HEK293T (cell line): ENCODE measurements at regions not wholly inside any gene's neighbourhood (a gene's known extent, or its start where the extent isn't known, plus 50 kb on each side); places are given as distances from the start of the nearest gene placed in this dataset.
"Not testable (repeated sequence)": the region's sequence is repeated elsewhere in the genome, so short reads cannot be mapped to it uniquely, and the experiment has no call there.

Experiments used
- CTCF ChIA-PET: fragments of 350-600 bp; formaldehyde crosslinking; extraction: SDS; loops from one replicate; lab custom pipeline; 2021; ENCODE audit warnings: antibody characterized with exemption, inconsistent platforms; lab: Yijun Ruan, JAX
- POLR2A ChIA-PET: fragments of 350-600 bp; formaldehyde crosslinking; extraction: SDS; loops from one replicate; lab custom pipeline; 2020; ENCODE audit warnings: antibody characterized with exemption, inconsistent platforms; lab: Yijun Ruan, JAX
- DNase-seq: peaks from one replicate; pipeline ENCODE4 v3.0.0; 2012; ENCODE audit warnings: mixed read lengths; ENCODE audit errors: extremely low spot score
- ARNT ChIP-seq: fragments of 450-650 bp; IDR thresholded peaks from 2 replicates; pipeline ENCODE4 v1.6.1; 2017; ENCODE audit warnings: mild to moderate bottlenecking
- BHLHE40 ChIP-seq: fragments of 450-650 bp; IDR thresholded peaks from 2 replicates; pipeline ENCODE4 v1.6.1; 2016; ENCODE audit warnings: mild to moderate bottlenecking, moderate library complexity, borderline replicate concordance
- CTBP1 ChIP-seq: fragments of 450-650 bp; IDR thresholded peaks from 2 replicates; pipeline ENCODE4 v1.6.1; 2016; ENCODE audit warnings: borderline replicate concordance
- ELF4 ChIP-seq: fragments of 450-650 bp; IDR thresholded peaks from 2 replicates; pipeline ENCODE4 v1.6.1; 2017; ENCODE audit warnings: antibody characterized with exemption
- FOXA1 ChIP-seq: fragments of 450-650 bp; IDR thresholded peaks from 2 replicates; pipeline ENCODE4 v1.6.1; 2016; ENCODE audit warnings: mild to moderate bottlenecking
- FOXK2 ChIP-seq: fragments of 450-650 bp; IDR thresholded peaks from 2 replicates; pipeline ENCODE4 v1.6.1; 2016; ENCODE audit warnings: mild to moderate bottlenecking
- FOXM1 ChIP-seq: fragments of 450-650 bp; IDR thresholded peaks from 2 replicates; pipeline ENCODE4 v1.6.1; 2017; ENCODE audit warnings: mild to moderate bottlenecking, borderline replicate concordance
- HDGF ChIP-seq: fragments of 450-650 bp; IDR thresholded peaks from 2 replicates; pipeline ENCODE4 v1.6.1; 2017; ENCODE audit warnings: antibody characterized with exemption, borderline replicate concordance
- L3MBTL2 ChIP-seq: fragments of 450-650 bp; conservative IDR thresholded peaks from 2 replicates; pipeline ENCODE4 v1.6.1; 2016; ENCODE audit warnings: mild to moderate bottlenecking
- LEF1 ChIP-seq: fragments of 450-650 bp; IDR thresholded peaks from 2 replicates; pipeline ENCODE4 v1.6.1; 2017; ENCODE audit warnings: mild to moderate bottlenecking, borderline replicate concordance
- NFRKB ChIP-seq: fragments of 450-650 bp; IDR thresholded peaks from 2 replicates; pipeline ENCODE4 v1.6.1; 2016; ENCODE audit warnings: mild to moderate bottlenecking, moderate library complexity
- SP1 ChIP-seq: fragments of 450-650 bp; IDR thresholded peaks from 2 replicates; pipeline ENCODE4 v1.6.1; 2017
- SUZ12 ChIP-seq: fragments of 450-650 bp; IDR thresholded peaks from 2 replicates; pipeline ENCODE4 v1.6.1; 2016; ENCODE audit warnings: mild to moderate bottlenecking
- TARDBP ChIP-seq: fragments of 450-650 bp; IDR thresholded peaks from 2 replicates; pipeline ENCODE4 v1.6.1; 2016
- ZNF384 ChIP-seq: fragments of 450-650 bp; IDR thresholded peaks from 2 replicates; pipeline ENCODE4 v1.6.1; 2016
- TF ChIP-seq, protein P1 (sequence below): fragments of 450-650 bp; IDR thresholded peaks from 2 replicates; pipeline ENCODE4 v1.6.1; 2016

DNA sequence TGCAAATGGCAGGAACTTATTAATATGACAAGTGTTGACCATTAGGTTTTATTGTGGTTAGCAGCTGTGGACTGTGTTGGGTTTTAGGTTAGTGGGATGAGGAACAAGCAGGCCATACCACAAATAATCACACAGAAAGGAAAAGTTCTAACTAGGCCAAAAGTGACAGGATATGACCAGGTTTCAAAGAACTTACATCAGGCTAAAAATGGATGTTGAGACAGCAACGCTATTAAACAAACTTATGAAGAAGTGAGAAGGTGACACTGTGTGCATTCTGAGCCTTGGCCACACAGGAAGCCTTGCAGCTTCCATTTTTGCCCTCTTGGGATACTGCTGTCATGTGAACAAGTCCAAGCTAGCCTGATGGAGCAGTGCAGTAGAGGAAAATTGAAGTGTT, 568.8 kb downstream of the HTR7 start:
- CTCF ChIA-PET, result interaction anchor here (1.0 to 1.7 kb wide), 2 partner anchors 304 to 462 kb away, joined by 5 to 14 read pairs; no protein-coding TSS in a partner anchor
- POLR2A ChIA-PET, result no interaction called here
- DNase-seq, result no peak
- TF ChIP-seq HDGF, result no peak
- no peak for TF ChIP-seq FOXK2
- TF ChIP-seq ZNF384, result no peak
- no peak for TF ChIP-seq SUZ12
- no peak for TF ChIP-seq LEF1

DNA sequence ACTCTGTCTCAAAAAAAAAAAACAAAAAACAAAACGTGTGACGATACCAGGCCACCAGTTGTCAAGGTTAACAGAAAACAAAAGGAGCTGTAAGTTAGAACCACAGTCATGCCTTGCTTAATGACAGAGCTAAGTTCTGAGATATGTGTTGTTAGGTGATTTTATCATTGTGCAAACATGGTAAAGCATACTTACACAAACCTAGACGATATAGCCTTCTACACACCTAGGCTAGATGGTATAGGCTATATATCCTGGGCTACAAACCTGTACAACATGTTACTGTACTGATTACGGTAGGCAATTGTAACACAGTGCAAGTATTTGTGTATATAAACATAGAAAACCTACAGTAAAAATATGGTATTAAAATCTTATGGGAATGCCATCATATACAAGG, 564.2 kb downstream of the HTR7 start:
- ChIA-PET POLR2A (no interaction called here), CTCF (no interaction called here)
- TF ChIP-seq, protein P1, sequence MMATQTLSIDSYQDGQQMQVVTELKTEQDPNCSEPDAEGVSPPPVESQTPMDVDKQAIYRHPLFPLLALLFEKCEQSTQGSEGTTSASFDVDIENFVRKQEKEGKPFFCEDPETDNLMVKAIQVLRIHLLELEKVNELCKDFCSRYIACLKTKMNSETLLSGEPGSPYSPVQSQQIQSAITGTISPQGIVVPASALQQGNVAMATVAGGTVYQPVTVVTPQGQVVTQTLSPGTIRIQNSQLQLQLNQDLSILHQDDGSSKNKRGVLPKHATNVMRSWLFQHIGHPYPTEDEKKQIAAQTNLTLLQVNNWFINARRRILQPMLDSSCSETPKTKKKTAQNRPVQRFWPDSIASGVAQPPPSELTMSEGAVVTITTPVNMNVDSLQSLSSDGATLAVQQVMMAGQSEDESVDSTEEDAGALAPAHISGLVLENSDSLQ, result no peak
- TF ChIP-seq CTBP1, result no peak
- TF ChIP-seq L3MBTL2, result no peak
- TF ChIP-seq LEF1, result no peak
- no peak for DNase-seq

DNA sequence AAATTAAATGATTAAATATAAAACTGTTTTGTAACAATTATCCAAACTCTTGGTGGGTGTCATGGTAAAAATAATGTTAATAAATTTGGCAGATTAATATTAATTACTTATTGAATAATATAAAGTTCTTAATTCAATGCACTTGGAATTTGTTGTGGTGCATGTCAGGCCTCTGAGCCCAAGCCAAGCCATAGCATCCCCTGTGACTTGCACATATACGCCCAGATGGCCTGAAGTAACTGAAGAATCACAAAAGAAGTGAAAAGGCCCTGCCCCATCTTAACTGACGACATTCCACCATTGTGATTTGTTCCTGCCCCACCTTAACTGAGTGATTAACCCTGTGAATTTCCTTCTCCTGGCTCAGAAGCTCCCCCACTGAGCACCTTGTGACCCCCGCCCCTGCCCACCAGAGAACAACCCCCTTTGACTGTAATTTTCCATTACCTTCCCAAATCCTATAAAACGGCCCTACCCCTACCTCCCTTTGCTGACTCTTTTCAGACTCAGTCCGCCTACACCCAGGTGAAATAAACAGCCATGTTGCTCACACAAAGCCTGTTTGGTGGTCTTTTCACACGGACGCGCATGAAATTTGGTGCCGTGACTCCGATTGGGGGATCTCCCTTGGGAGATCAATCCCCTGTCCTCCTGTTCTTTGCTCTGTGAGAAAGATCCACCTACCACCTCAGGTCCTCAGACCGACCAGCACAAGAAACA, 562.9 kb downstream of the HTR7 start:
- DNase-seq, CTCF ChIA-PET, POLR2A ChIA-PET: not testable (repeated sequence)

DNA sequence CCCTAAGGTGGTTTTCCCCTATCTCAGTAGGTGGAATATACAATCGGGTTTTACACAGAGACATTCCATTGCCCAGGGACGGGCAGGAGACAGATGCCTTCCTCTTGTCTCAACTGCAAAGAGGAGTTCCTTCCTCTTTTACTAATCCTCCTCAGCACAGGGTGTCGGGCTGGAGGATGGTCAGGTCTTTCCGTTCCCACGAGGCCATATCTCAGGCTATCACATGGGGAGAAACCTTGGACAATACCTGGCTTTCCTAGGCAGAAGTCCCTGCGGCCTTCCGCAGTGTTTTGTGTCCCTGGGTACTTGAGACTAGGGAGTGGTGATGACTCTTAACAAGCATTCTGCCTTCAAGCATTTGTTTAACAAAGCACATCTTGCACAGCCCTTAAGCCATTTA, 555.8 kb downstream of the HTR7 start:
- POLR2A ChIA-PET, DNase-seq, CTCF ChIA-PET: not testable (repeated sequence)

DNA sequence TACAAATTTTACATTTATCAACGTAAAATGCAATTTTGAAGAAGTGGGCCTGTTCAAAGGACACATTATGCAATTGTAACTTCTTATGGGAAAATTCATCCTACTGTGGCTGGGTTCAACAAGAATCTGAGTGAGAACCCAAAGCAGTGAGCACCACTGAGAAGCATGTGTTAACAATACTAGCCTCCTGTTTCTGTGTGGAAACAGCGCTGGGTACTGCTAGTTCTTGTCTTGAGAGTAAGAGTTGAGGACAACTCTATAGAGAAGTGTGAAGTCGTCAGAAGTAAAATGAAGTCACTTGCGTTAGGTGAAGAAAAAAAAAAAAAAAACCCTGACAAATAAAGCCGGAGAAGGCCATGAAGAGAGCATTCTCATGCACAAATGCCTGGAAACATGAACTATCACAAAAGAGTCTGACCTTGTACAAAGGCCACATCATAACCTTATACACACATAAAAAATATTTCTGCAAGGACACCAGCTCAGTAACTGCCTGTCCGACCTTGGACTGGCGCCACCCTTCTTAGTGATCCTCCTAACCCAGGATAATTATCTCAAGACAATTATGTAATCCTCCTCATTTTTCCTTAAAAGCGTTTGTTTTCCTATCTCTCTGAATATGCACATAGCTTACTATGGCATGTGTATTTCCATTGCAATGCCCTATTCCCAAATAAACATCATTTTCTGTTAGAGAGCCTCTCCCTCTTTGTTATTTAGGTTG, 554.9 kb downstream of the HTR7 start:
- TF ChIP-seq NFRKB, result no peak
- TF ChIP-seq L3MBTL2, result no peak
- no peak for TF ChIP-seq BHLHE40
- no peak for TF ChIP-seq ARNT
- ChIA-PET POLR2A (no interaction called here), CTCF (no interaction called here)
- DNase-seq, result no peak

DNA sequence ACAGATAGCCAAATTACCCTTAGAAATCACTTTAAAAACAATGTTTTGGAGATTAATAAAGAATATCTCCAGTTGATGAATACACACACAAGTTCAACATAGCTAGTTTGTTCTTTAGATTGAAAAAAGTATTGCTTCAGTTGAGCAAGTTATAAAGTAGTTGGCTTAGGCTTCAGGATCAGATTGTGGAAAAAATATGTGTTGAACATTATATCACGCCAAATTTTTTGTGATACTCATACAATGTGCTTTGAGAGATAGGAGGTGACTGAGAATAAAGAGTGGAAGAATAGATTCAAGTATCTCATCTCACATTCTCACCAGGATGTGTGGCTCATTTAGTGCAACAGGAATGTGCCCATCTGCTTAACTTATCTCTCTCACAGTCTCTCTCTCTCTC, 553.3 kb downstream of the HTR7 start:
- DNase-seq, result no peak
- TF ChIP-seq FOXM1 (no peak), NFRKB (no peak), FOXA1 (no peak), CTBP1 (no peak), HDGF (no peak), ZNF384 (no peak), ARNT (no peak), BHLHE40 (no peak), TARDBP (no peak), ELF4 (no peak)
- TF ChIP-seq, protein P1, result no peak
- CTCF ChIA-PET, result no interaction called here
- POLR2A ChIA-PET, result no interaction called here

DNA sequence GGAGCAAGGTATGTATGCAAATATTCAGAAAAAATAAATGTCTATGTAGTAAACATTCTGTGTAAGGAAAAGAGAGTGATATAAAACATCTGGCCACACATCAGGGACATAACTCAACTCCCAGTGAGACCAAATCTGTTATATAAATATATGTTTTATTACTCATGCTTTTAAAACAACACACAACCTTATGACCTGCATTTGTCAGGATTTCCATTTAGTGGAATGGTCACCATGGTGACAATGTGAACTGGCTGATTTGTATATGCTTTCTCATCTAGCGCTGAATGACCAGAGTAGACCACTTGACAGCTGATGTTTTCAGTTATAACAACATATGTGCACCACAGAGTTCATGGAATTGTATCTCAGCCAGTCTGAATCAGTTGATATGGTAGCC, 551.7 kb downstream of the HTR7 start:
- ChIA-PET CTCF (no interaction called here), POLR2A (no interaction called here)
- peak; percentile 10 for DNase-seq
- no peak for TF ChIP-seq SUZ12
- TF ChIP-seq BHLHE40, result no peak
- no peak for TF ChIP-seq HDGF
- TF ChIP-seq ARNT, result no peak
- TF ChIP-seq FOXM1, result no peak
- TF ChIP-seq FOXK2, result no peak
- TF ChIP-seq ZNF384, result no peak
- no peak for TF ChIP-seq NFRKB
- no peak for TF ChIP-seq L3MBTL2
- no peak for TF ChIP-seq FOXA1
- TF ChIP-seq, protein P1, result no peak
- TF ChIP-seq CTBP1, result no peak
- no peak for TF ChIP-seq TARDBP
- TF ChIP-seq LEF1, result no peak
- TF ChIP-seq ELF4, result no peak
- TF ChIP-seq SP1, result no peak
